HEK293T (cell line): ENCODE measurements at regions not wholly inside any gene's neighbourhood (a gene's known extent, or its start where the extent isn't known, plus 50 kb on each side); places are given as distances from the start of the nearest gene placed in this dataset.

Source experiments
- ARNT ChIP-seq: fragments of 450-650 bp; IDR thresholded peaks from 2 replicates; pipeline ENCODE4 v1.6.1; 2017; ENCODE audit warnings: mild to moderate bottlenecking
- ELF4 ChIP-seq: fragments of 450-650 bp; IDR thresholded peaks from 2 replicates; pipeline ENCODE4 v1.6.1; 2017; ENCODE audit warnings: antibody characterized with exemption
- FOXA1 ChIP-seq: fragments of 450-650 bp; IDR thresholded peaks from 2 replicates; pipeline ENCODE4 v1.6.1; 2016; ENCODE audit warnings: mild to moderate bottlenecking
- FOXK2 ChIP-seq: fragments of 450-650 bp; IDR thresholded peaks from 2 replicates; pipeline ENCODE4 v1.6.1; 2016; ENCODE audit warnings: mild to moderate bottlenecking
- HDGF ChIP-seq: fragments of 450-650 bp; IDR thresholded peaks from 2 replicates; pipeline ENCODE4 v1.6.1; 2017; ENCODE audit warnings: antibody characterized with exemption, borderline replicate concordance
- LEF1 ChIP-seq: fragments of 450-650 bp; IDR thresholded peaks from 2 replicates; pipeline ENCODE4 v1.6.1; 2017; ENCODE audit warnings: mild to moderate bottlenecking, borderline replicate concordance
- NFRKB ChIP-seq: fragments of 450-650 bp; IDR thresholded peaks from 2 replicates; pipeline ENCODE4 v1.6.1; 2016; ENCODE audit warnings: mild to moderate bottlenecking, moderate library complexity
- SP1 ChIP-seq: fragments of 450-650 bp; IDR thresholded peaks from 2 replicates; pipeline ENCODE4 v1.6.1; 2017
- SUZ12 ChIP-seq: fragments of 450-650 bp; IDR thresholded peaks from 2 replicates; pipeline ENCODE4 v1.6.1; 2016; ENCODE audit warnings: mild to moderate bottlenecking
- TARDBP ChIP-seq: fragments of 450-650 bp; IDR thresholded peaks from 2 replicates; pipeline ENCODE4 v1.6.1; 2016
- ZNF384 ChIP-seq: fragments of 450-650 bp; IDR thresholded peaks from 2 replicates; pipeline ENCODE4 v1.6.1; 2016
- TF ChIP-seq, protein P1 (sequence below): fragments of 450-650 bp; IDR thresholded peaks from 2 replicates; pipeline ENCODE4 v1.6.1; 2016

DNA sequence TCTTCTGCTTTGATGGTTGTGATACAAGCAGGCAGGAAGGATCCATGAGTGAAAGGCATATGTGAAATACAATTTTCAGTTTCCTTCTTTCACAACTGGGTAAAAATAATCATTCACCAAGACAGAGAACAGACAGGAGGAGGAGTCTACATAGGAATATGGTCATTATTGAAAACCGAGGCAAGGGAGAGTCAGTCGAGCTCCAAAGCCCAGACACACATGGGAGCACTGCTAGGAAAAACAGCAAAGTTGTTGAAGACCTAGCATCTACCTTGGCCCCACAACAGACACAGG is 260.6 kb downstream of the ERMARD start:
- TF ChIP-seq FOXK2 (no peak), NFRKB (no peak), TARDBP (no peak), HDGF (no peak), SP1 (no peak), FOXA1 (no peak), ZNF384 (no peak), SUZ12 (no peak), LEF1 (no peak), ELF4 (no peak), ARNT (no peak)
- TF ChIP-seq, protein P1, sequence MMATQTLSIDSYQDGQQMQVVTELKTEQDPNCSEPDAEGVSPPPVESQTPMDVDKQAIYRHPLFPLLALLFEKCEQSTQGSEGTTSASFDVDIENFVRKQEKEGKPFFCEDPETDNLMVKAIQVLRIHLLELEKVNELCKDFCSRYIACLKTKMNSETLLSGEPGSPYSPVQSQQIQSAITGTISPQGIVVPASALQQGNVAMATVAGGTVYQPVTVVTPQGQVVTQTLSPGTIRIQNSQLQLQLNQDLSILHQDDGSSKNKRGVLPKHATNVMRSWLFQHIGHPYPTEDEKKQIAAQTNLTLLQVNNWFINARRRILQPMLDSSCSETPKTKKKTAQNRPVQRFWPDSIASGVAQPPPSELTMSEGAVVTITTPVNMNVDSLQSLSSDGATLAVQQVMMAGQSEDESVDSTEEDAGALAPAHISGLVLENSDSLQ: no peak
